H1 (cell line): ENCODE measurements at regions not wholly inside any gene's neighbourhood (a gene's known extent, or its start where the extent isn't known, plus 50 kb on each side); places are given as distances from the start of the nearest gene placed in this dataset.

Experiments used
- CTCF ChIA-PET: fragments of 300-600 bp; sonication (Branson Sonifier 250); formaldehyde crosslinking; loops from one replicate; lab custom pipeline; 2021; ENCODE audit not compliant: partially characterized antibody; lab: Charles Lee
- POLR2A ChIA-PET: fragments of 300-600 bp; sonication (Branson Sonifier 250); formaldehyde crosslinking; loops from one replicate; lab custom pipeline; 2021; ENCODE audit warnings: inconsistent platforms; ENCODE audit not compliant: partially characterized antibody; lab: Charles Lee
- DNase-seq, 2 experiments: peaks; one replicate each; pipeline versions ENCODE4 v3.0.0 to v3.0.0-alpha.2; 2010 to 2022; ENCODE audit warnings: low spot score in 2 of 2, low read depth in 1 of 2, mixed read lengths in 1 of 2
- FAIRE-seq: peaks from 2 replicates; lab custom pipeline; 2011; peaks lifted over from hg19 to GRCh38; lab: Jason Lieb, UNC
- H2AFZ ChIP-seq: 2 replicates; pipeline ENCODE4 v1.8.1; 2012; ENCODE audit warnings: low read length, inconsistent platforms
- H2AK5ac ChIP-seq: 2 replicates; pipeline ENCODE4 v1.6.1; 2013; ENCODE audit warnings: low read depth, low read length
- H2BK120ac ChIP-seq: replicated peaks from 2 replicates; pipeline ENCODE3; 2013; ENCODE audit warnings: low read depth, low read length, inconsistent platforms
- H2BK12ac ChIP-seq: 2 replicates; pipeline ENCODE4 v1.6.1; 2013; ENCODE audit warnings: low read depth, low read length
- H2BK15ac ChIP-seq: 2 replicates; pipeline ENCODE4 v1.6.1; 2013; ENCODE audit warnings: low read length
- H2BK20ac ChIP-seq: 2 replicates; pipeline ENCODE4 v1.6.1; 2013; ENCODE audit warnings: low read length
- H2BK5ac ChIP-seq: 2 replicates; pipeline ENCODE4 v1.6.1; 2013; ENCODE audit warnings: low read depth, low read length
- H3K14ac ChIP-seq: 2 replicates; pipeline ENCODE4 v1.6.1; 2013; ENCODE audit warnings: inconsistent platforms; ENCODE audit not compliant: insufficient read length
- H3K18ac ChIP-seq: 2 replicates; pipeline ENCODE4 v1.6.1; 2013; ENCODE audit warnings: low read length; ENCODE audit errors: extremely low read depth
- H3K23ac ChIP-seq: 2 replicates; pipeline ENCODE4 v1.6.1; 2013; ENCODE audit warnings: inconsistent platforms; ENCODE audit not compliant: insufficient read length
- H3K23me2 ChIP-seq: 2 replicates; pipeline ENCODE4 v1.6.1; 2013; ENCODE audit warnings: low read depth, low read length
- H3K27ac ChIP-seq: 2 replicates; pipeline ENCODE4 v1.6.1; 2011; ENCODE audit warnings: low read depth, low read length, inconsistent platforms
- H3K27me3 ChIP-seq, 4 experiments: replicated peaks in 1 of 4; 1 replicate in 1 of 4; 2 replicates in 3 of 4; pipeline versions ENCODE4 v1.6.1 to v1.8.1; 2011 to 2013; ENCODE audit warnings: low read length in 3 of 4, mild to moderate bottlenecking in 3 of 4, inconsistent platforms in 2 of 4, mixed read lengths in 2 of 4, moderate library complexity in 1 of 4; ENCODE audit not compliant: control insufficient read depth in 3 of 4, insufficient read depth in 3 of 4; ENCODE audit errors: extremely low read depth in 1 of 4
- H3K36me3 ChIP-seq, 4 experiments: 2 replicates each; pipeline versions ENCODE4 v1.6.1 to v1.8.1; 2011 to 2013; ENCODE audit warnings: mild to moderate bottlenecking in 4 of 4, low read length in 3 of 4, moderate library complexity in 2 of 4, control low read depth in 1 of 4, inconsistent platforms in 1 of 4; ENCODE audit not compliant: insufficient read depth in 4 of 4, control insufficient read depth in 2 of 4
- H3K4ac ChIP-seq: replicated peaks from 2 replicates; pipeline ENCODE3; 2013; ENCODE audit warnings: low read length, low read depth, mixed read lengths, inconsistent platforms; ENCODE audit not compliant: insufficient read length
- H3K4me1 ChIP-seq, 4 experiments: replicated peaks in 1 of 4; 1 replicate in 1 of 4; 2 replicates in 3 of 4; pipeline versions ENCODE4 v1.6.1 to v1.8.1; 2011 to 2013; ENCODE audit warnings: low read length in 3 of 4, inconsistent platforms in 2 of 4, mixed read lengths in 1 of 4; ENCODE audit not compliant: insufficient read depth in 4 of 4, control insufficient read depth in 3 of 4
- H3K4me2 ChIP-seq, 2 experiments: 2 replicates each; pipeline versions ENCODE4 v1.6.1 to v1.8.1; 2011 to 2013; ENCODE audit warnings: low read depth in 2 of 2, low read length in 2 of 2, control low read depth in 1 of 2, inconsistent platforms in 1 of 2, mild to moderate bottlenecking in 1 of 2; ENCODE audit not compliant: insufficient read depth in 1 of 2
- H3K4me3 ChIP-seq, 4 experiments: fragments of 200-600, 300-600 bp in 1 of 4; sonication (generic), shearing (Covaris generic), sonication (Bioruptor Twin) in 1 of 4; 2 replicates each; pipeline versions ENCODE4 v1.5.1 to v1.8.1; 2011 to 2016; ENCODE audit warnings: low read length in 4 of 4, low read depth in 3 of 4, control low read depth in 2 of 4, inconsistent platforms in 2 of 4, mild to moderate bottlenecking in 2 of 4, mixed read lengths in 1 of 4, moderate library complexity in 1 of 4; ENCODE audit not compliant: insufficient read depth in 2 of 4; ENCODE audit errors: extremely low read depth in 1 of 4
- H3K56ac ChIP-seq: replicated peaks from 2 replicates; pipeline ENCODE3; 2013; ENCODE audit warnings: low read depth, mild to moderate bottlenecking, mixed read lengths, low read length, inconsistent platforms; ENCODE audit not compliant: insufficient read length
- H3K79me1 ChIP-seq: 2 replicates; pipeline ENCODE4 v1.6.1; 2013; ENCODE audit warnings: low read depth, low read length, control low read depth
- H3K79me2 ChIP-seq, 2 experiments: 2 replicates each; pipeline versions ENCODE4 v1.6.1 to v1.8.1; 2012 to 2013; ENCODE audit warnings: low read length in 2 of 2, mild to moderate bottlenecking in 2 of 2, inconsistent platforms in 1 of 2; ENCODE audit not compliant: insufficient read depth in 2 of 2, control insufficient read depth in 1 of 2
- H3K9ac ChIP-seq, 4 experiments: replicated peaks in 1 of 4; 1 replicate in 1 of 4; 2 replicates in 3 of 4; pipeline versions ENCODE4 v1.6.1 to v1.8.1; 2011 to 2013; ENCODE audit warnings: low read depth in 3 of 4, low read length in 3 of 4, control low read depth in 2 of 4, mild to moderate bottlenecking in 2 of 4, moderate library complexity in 2 of 4, inconsistent platforms in 1 of 4; ENCODE audit errors: extremely low read depth in 1 of 4
- H3K9me3 ChIP-seq, 2 experiments: 2 replicates each; pipeline versions ENCODE4 v1.6.1 to v1.8.1; 2012 to 2013; ENCODE audit warnings: mild to moderate bottlenecking in 2 of 2, moderate library complexity in 2 of 2, control low read depth in 1 of 2, inconsistent platforms in 1 of 2, low read depth in 1 of 2, low read length in 1 of 2, mixed read lengths in 1 of 2; ENCODE audit not compliant: insufficient read depth in 2 of 2
- H4K20me1 ChIP-seq, 2 experiments: replicated peaks in 1 of 2; 2 replicates each; pipeline versions ENCODE3 to v1.8.1; 2011 to 2013; ENCODE audit warnings: inconsistent platforms in 2 of 2, low read length in 2 of 2, mild to moderate bottlenecking in 1 of 2; ENCODE audit not compliant: insufficient read depth in 2 of 2, control insufficient read depth in 1 of 2
- H4K5ac ChIP-seq: 2 replicates; pipeline ENCODE4 v1.6.1; 2013; ENCODE audit warnings: low read length, low read depth, mixed read lengths, inconsistent platforms; ENCODE audit not compliant: insufficient read length
- H4K8ac ChIP-seq: 2 replicates; pipeline ENCODE4 v1.8.0; 2013; ENCODE audit warnings: mild to moderate bottlenecking, moderate library complexity, low read length, inconsistent platforms; ENCODE audit not compliant: insufficient read depth; ENCODE audit errors: extremely low read depth
- H4K91ac ChIP-seq: replicated peaks from 2 replicates; pipeline ENCODE3; 2013; ENCODE audit warnings: low read length, mixed read lengths, inconsistent platforms; ENCODE audit not compliant: insufficient read length
- HDAC6 ChIP-seq: IDR thresholded peaks from one replicate; pipeline ENCODE4 v1.7.1; 2012; ENCODE audit warnings: low read depth, mild to moderate bottlenecking, inconsistent platforms, low read length, moderate library complexity
- JUND ChIP-seq: IDR thresholded peaks from 2 replicates; pipeline ENCODE4 v1.6.1; 2011; ENCODE audit warnings: mild to moderate bottlenecking, improper control_type of control experiment, low read length
- PHF8 ChIP-seq: fragments of 200-600 bp; sonication (generic); conservative IDR thresholded peaks from 2 replicates; pipeline ENCODE4 v1.7.1; 2012; ENCODE audit warnings: low read depth, mild to moderate bottlenecking, inconsistent platforms, low read length, moderate library complexity
- SP4 ChIP-seq: IDR thresholded peaks from 2 replicates; pipeline ENCODE4 v1.6.1; 2012; ENCODE audit warnings: low read length, inconsistent platforms
- WGBS, 2 experiments: shearing (Covaris generic) in 1 of 2; methylation state at CpG; one replicate each; pipeline versions ENCODE4 v1.1.6 to v1.1.7; 2013 to 2015; ENCODE audit warnings: low lambda C conversion rate in 2 of 2, mixed read lengths in 2 of 2, inconsistent platforms in 1 of 2, low coverage in 1 of 2, missing lambda C conversion rate in 1 of 2; ENCODE audit not compliant: insufficient replicate concordance in 2 of 2, insufficient coverage in 1 of 2, insufficient read length in 1 of 2; ENCODE audit errors: extremely low coverage in 1 of 2, missing lambda C conversion rate in 1 of 2; 5-methylcytosine and 5-hydroxymethylcytosine counted together
- TF ChIP-seq, protein P1 (sequence below), 3 experiments: IDR thresholded peaks; 1 replicate in 2 of 3; 2 replicates in 1 of 3; pipeline versions ENCODE4 v1.5.1 to v1.6.1; 2011; ENCODE audit warnings: low read length in 3 of 3, mild to moderate bottlenecking in 3 of 3, inconsistent platforms in 2 of 3, low read depth in 1 of 3, moderate library complexity in 1 of 3; ENCODE audit not compliant: insufficient read depth in 1 of 3; ENCODE audit errors: control extremely low read depth in 1 of 3

DNA sequence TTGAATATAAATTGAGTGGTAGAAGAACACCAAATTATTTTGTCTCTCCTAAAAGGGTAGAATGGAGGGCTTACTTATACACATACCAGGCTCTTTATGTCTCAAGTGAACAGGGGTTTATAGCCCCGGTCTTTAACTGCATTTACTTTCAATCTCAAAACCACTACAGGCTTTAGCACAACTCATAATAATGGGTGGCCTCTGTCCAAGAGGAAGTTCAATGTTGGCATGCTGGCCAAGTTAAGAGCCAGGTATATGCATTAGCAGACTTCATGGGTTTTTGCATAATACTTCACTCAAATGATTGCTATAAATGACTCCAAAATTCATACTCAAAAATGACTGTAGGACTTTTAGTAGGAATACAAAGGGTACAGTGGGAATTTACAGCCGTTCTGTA lies 118.5 kb upstream of the OTUD4 start:
- POLR2A ChIA-PET = no interaction called here
- H3K56ac ChIP-seq = no peak overlapping the region
- H3K4me1 ChIP-seq = no peaks in the 10 kb centered on the region
- H3K23me2 ChIP-seq = no peaks in the 10 kb centered on the region
- FAIRE-seq = no peak
- H3K27me3 ChIP-seq = peaks cover 0 to 1% (median 0%) of the 10 kb centered on the region in 4 experiments; a peak in 1 of 7 replicates
- H2BK15ac ChIP-seq = no peak overlapping the region
- H3K9me3 ChIP-seq = no peaks in the 10 kb centered on the region
- no peak overlapping the region for H3K18ac ChIP-seq
- H4K20me1 ChIP-seq = no peaks in the 10 kb centered on the region
- DNase-seq = no peak
- H3K9ac ChIP-seq = no peak overlapping the region
- no peak overlapping the region for H2BK20ac ChIP-seq
- TF ChIP-seq HDAC6 = no peak
- TF ChIP-seq JUND = no peak
- TF ChIP-seq, protein P1, sequence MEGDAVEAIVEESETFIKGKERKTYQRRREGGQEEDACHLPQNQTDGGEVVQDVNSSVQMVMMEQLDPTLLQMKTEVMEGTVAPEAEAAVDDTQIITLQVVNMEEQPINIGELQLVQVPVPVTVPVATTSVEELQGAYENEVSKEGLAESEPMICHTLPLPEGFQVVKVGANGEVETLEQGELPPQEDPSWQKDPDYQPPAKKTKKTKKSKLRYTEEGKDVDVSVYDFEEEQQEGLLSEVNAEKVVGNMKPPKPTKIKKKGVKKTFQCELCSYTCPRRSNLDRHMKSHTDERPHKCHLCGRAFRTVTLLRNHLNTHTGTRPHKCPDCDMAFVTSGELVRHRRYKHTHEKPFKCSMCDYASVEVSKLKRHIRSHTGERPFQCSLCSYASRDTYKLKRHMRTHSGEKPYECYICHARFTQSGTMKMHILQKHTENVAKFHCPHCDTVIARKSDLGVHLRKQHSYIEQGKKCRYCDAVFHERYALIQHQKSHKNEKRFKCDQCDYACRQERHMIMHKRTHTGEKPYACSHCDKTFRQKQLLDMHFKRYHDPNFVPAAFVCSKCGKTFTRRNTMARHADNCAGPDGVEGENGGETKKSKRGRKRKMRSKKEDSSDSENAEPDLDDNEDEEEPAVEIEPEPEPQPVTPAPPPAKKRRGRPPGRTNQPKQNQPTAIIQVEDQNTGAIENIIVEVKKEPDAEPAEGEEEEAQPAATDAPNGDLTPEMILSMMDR (IDR thresholded peaks at IDR 0.05; ENCODE audit: control extremely low read depth in 1 of 3, insufficient read depth in 1 of 3, low read depth in 1 of 3, low read length in 3 of 3) = no peak
- TF ChIP-seq PHF8 = no peak
- TF ChIP-seq SP4 = no peak
- no peak overlapping the region for H3K4ac ChIP-seq
- 87% methylated on average over 2 of the region's 2 CpGs; no CpG with 5 or more reads in 1 of the 2 experiments for WGBS, 2 experiments
- no peak overlapping the region for H2BK12ac ChIP-seq
- no peaks in the 10 kb centered on the region for H3K79me2 ChIP-seq
- H3K36me3 ChIP-seq = no peaks in the 10 kb centered on the region
- H3K27ac ChIP-seq = no peak overlapping the region
- H3K4me3 ChIP-seq = no peak overlapping the region
- H2AK5ac ChIP-seq = no peak overlapping the region
- H3K4me2 ChIP-seq = no peak overlapping the region
- no peak overlapping the region for H4K91ac ChIP-seq
- no peak overlapping the region for H2BK5ac ChIP-seq
- no peak overlapping the region for H3K23ac ChIP-seq
- H3K79me1 ChIP-seq = no peaks in the 10 kb centered on the region
- H4K8ac ChIP-seq = no peak overlapping the region
- no peak overlapping the region for H2AFZ ChIP-seq
- H4K5ac ChIP-seq = no peak overlapping the region
- CTCF ChIA-PET = no interaction called here
- no peak overlapping the region for H3K14ac ChIP-seq
- no peak overlapping the region for H2BK120ac ChIP-seq
